ENCODE measurements at regions not wholly inside any gene's neighbourhood (a gene's known extent, or its start where the extent isn't known, plus 50 kb on each side); places are given as distances from the start of the nearest gene placed in this dataset.

GRCh38 chr11:23730307-23730998 is 766.4 kb upstream of the LUZP2 start:
- Histone ChIP-seq H3K27ac (ENCODE audit: low read depth in 2 of 2, low read length in 2 of 2) (no peak overlapping the region), H3K4me1 (ENCODE audit: control insufficient read depth in 2 of 2, insufficient read depth in 2 of 2, low read length in 2 of 2) (no peaks in the 10 kb centered on the region), H3K9ac (ENCODE audit: low read depth in 1 of 2, low read length in 2 of 2) (no peak overlapping the region), H3K9me3 (ENCODE audit: control insufficient read depth in 2 of 2, low read length in 2 of 2) (no peaks in the 10 kb centered on the region), H3K27me3 (ENCODE audit: control insufficient read depth in 2 of 2, insufficient read depth in 2 of 2, low read length in 2 of 2) (no peaks in the 10 kb centered on the region), H3K36me3 (ENCODE audit: control insufficient read depth in 2 of 2, insufficient read depth in 2 of 2, low read length in 2 of 2) (no peaks in the 10 kb centered on the region), H3K4me3 (ENCODE audit: low read length in 2 of 2) (no peak overlapping the region)

- Histone ChIP-seq H3K4me3 (ENCODE audit: low read length in 2 of 2) (no peak overlapping the region), H3K27me3 (ENCODE audit: control insufficient read depth in 2 of 2, insufficient read depth in 2 of 2, low read length in 2 of 2) (no peaks in the 10 kb centered on the region), H3K4me1 (ENCODE audit: control insufficient read depth in 2 of 2, insufficient read depth in 2 of 2, low read length in 2 of 2) (no peaks in the 10 kb centered on the region), H3K9ac (ENCODE audit: low read depth in 1 of 2, low read length in 2 of 2) (no peak overlapping the region), H3K36me3 (ENCODE audit: control insufficient read depth in 2 of 2, insufficient read depth in 2 of 2, low read length in 2 of 2) (no peaks in the 10 kb centered on the region), H3K27ac (ENCODE audit: low read depth in 2 of 2, low read length in 2 of 2) (no peak overlapping the region), H3K9me3 (ENCODE audit: control insufficient read depth in 2 of 2, low read length in 2 of 2) (no peaks in the 10 kb centered on the region)
These were observed 764.8 kb upstream of the LUZP2 start for GRCh38 chr11:23732026-23732425.

GRCh38 chr11:23746896-23747295 is 750.0 kb upstream of the LUZP2 start:
- H3K4me3 ChIP-seq (ENCODE audit: low read length in 2 of 2) = no peak overlapping the region
- H3K27ac ChIP-seq (ENCODE audit: low read depth in 2 of 2, low read length in 2 of 2) = no peak overlapping the region
- no peaks in the 10 kb centered on the region for H3K9me3 ChIP-seq (ENCODE audit: control insufficient read depth in 2 of 2, low read length in 2 of 2)
- H3K27me3 ChIP-seq (ENCODE audit: control insufficient read depth in 2 of 2, insufficient read depth in 2 of 2, low read length in 2 of 2) = no peaks in the 10 kb centered on the region
- no peaks in the 10 kb centered on the region for H3K4me1 ChIP-seq (ENCODE audit: control insufficient read depth in 2 of 2, insufficient read depth in 2 of 2, low read length in 2 of 2)
- H3K36me3 ChIP-seq (ENCODE audit: control insufficient read depth in 2 of 2, insufficient read depth in 2 of 2, low read length in 2 of 2) = no peaks in the 10 kb centered on the region
- H3K9ac ChIP-seq (ENCODE audit: low read depth in 1 of 2, low read length in 2 of 2) = no peak overlapping the region

- no peaks in the 10 kb centered on the region for H3K36me3 ChIP-seq (ENCODE audit: control insufficient read depth in 2 of 2, insufficient read depth in 2 of 2, low read length in 2 of 2)
- no peaks in the 10 kb centered on the region for H3K27me3 ChIP-seq (ENCODE audit: control insufficient read depth in 2 of 2, insufficient read depth in 2 of 2, low read length in 2 of 2)
- H3K27ac ChIP-seq (ENCODE audit: low read depth in 2 of 2, low read length in 2 of 2) = no peak overlapping the region
- no peak overlapping the region for H3K9ac ChIP-seq (ENCODE audit: low read depth in 1 of 2, low read length in 2 of 2)
- H3K4me3 ChIP-seq (ENCODE audit: low read length in 2 of 2) = no peak overlapping the region
- no peaks in the 10 kb centered on the region for H3K9me3 ChIP-seq (ENCODE audit: control insufficient read depth in 2 of 2, low read length in 2 of 2)
- no peaks in the 10 kb centered on the region for H3K4me1 ChIP-seq (ENCODE audit: control insufficient read depth in 2 of 2, insufficient read depth in 2 of 2, low read length in 2 of 2)
These were observed 747.0 kb upstream of the LUZP2 start for GRCh38 chr11:23749762-23750430.

GRCh38 chr11:23751280-23751679 is 745.6 kb upstream of the LUZP2 start:
- Histone ChIP-seq H3K4me1 (ENCODE audit: control insufficient read depth in 2 of 2, insufficient read depth in 2 of 2, low read length in 2 of 2) (no peaks in the 10 kb centered on the region), H3K9me3 (ENCODE audit: control insufficient read depth in 2 of 2, low read length in 2 of 2) (no peaks in the 10 kb centered on the region), H3K9ac (ENCODE audit: low read depth in 1 of 2, low read length in 2 of 2) (no peak overlapping the region), H3K4me3 (ENCODE audit: low read length in 2 of 2) (no peak overlapping the region), H3K27ac (ENCODE audit: low read depth in 2 of 2, low read length in 2 of 2) (no peak overlapping the region), H3K36me3 (ENCODE audit: control insufficient read depth in 2 of 2, insufficient read depth in 2 of 2, low read length in 2 of 2) (no peaks in the 10 kb centered on the region), H3K27me3 (ENCODE audit: control insufficient read depth in 2 of 2, insufficient read depth in 2 of 2, low read length in 2 of 2) (no peaks in the 10 kb centered on the region)

GRCh38 chr11:23755076-23755475 is 741.8 kb upstream of the LUZP2 start:
- Histone ChIP-seq H3K4me1 (ENCODE audit: control insufficient read depth in 2 of 2, insufficient read depth in 2 of 2, low read length in 2 of 2) (no peaks in the 10 kb centered on the region), H3K36me3 (ENCODE audit: control insufficient read depth in 2 of 2, insufficient read depth in 2 of 2, low read length in 2 of 2) (no peaks in the 10 kb centered on the region), H3K9ac (ENCODE audit: low read depth in 1 of 2, low read length in 2 of 2) (no peak overlapping the region), H3K27ac (ENCODE audit: low read depth in 2 of 2, low read length in 2 of 2) (no peak overlapping the region), H3K9me3 (ENCODE audit: control insufficient read depth in 2 of 2, low read length in 2 of 2) (peaks cover 0 to 3% of the 10 kb centered on the region in 2 donors), H3K27me3 (ENCODE audit: control insufficient read depth in 2 of 2, insufficient read depth in 2 of 2, low read length in 2 of 2) (no peaks in the 10 kb centered on the region), H3K4me3 (ENCODE audit: low read length in 2 of 2) (no peak overlapping the region)

- Histone ChIP-seq H3K36me3 (ENCODE audit: control insufficient read depth in 2 of 2, insufficient read depth in 2 of 2, low read length in 2 of 2) (no peaks in the 10 kb centered on the region), H3K27me3 (ENCODE audit: control insufficient read depth in 2 of 2, insufficient read depth in 2 of 2, low read length in 2 of 2) (no peaks in the 10 kb centered on the region)
These were observed 741.1 kb upstream of the LUZP2 start for GRCh38 chr11:23755769-23756168.

GRCh38 chr11:23759489-23759888 is 737.4 kb upstream of the LUZP2 start:
- Histone ChIP-seq H3K9me3 (ENCODE audit: control insufficient read depth in 2 of 2, low read length in 2 of 2) (peaks cover 0 to 3% of the 10 kb centered on the region in 2 donors), H3K36me3 (ENCODE audit: control insufficient read depth in 2 of 2, insufficient read depth in 2 of 2, low read length in 2 of 2) (no peaks in the 10 kb centered on the region), H3K27ac (ENCODE audit: low read depth in 2 of 2, low read length in 2 of 2) (no peak overlapping the region), H3K9ac (ENCODE audit: low read depth in 1 of 2, low read length in 2 of 2) (no peak overlapping the region), H3K27me3 (ENCODE audit: control insufficient read depth in 2 of 2, insufficient read depth in 2 of 2, low read length in 2 of 2) (no peaks in the 10 kb centered on the region), H3K4me1 (ENCODE audit: control insufficient read depth in 2 of 2, insufficient read depth in 2 of 2, low read length in 2 of 2) (no peaks in the 10 kb centered on the region), H3K4me3 (ENCODE audit: low read length in 2 of 2) (no peak overlapping the region)

More at GRCh38 chr11:23755769-23756168, 741.1 kb upstream of the LUZP2 start:
- Histone ChIP-seq H3K27ac (ENCODE audit: low read depth in 2 of 2, low read length in 2 of 2) (no peak overlapping the region), H3K4me1 (ENCODE audit: control insufficient read depth in 2 of 2, insufficient read depth in 2 of 2, low read length in 2 of 2) (no peaks in the 10 kb centered on the region), H3K4me3 (ENCODE audit: low read length in 2 of 2) (no peak overlapping the region), H3K9ac (ENCODE audit: low read depth in 1 of 2, low read length in 2 of 2) (no peak overlapping the region), H3K9me3 (ENCODE audit: control insufficient read depth in 2 of 2, low read length in 2 of 2) (peaks cover 0 to 3% of the 10 kb centered on the region in 2 donors)

GRCh38 chr11:23764286-23764685 is 732.6 kb upstream of the LUZP2 start:
- no peak overlapping the region for H3K9ac ChIP-seq (ENCODE audit: low read depth in 1 of 2, low read length in 2 of 2)
- no peak overlapping the region for H3K4me3 ChIP-seq (ENCODE audit: low read length in 2 of 2)
- no peaks in the 10 kb centered on the region for H3K27me3 ChIP-seq (ENCODE audit: control insufficient read depth in 2 of 2, insufficient read depth in 2 of 2, low read length in 2 of 2)
- H3K27ac ChIP-seq (ENCODE audit: low read depth in 2 of 2, low read length in 2 of 2) = no peak overlapping the region
- no peaks in the 10 kb centered on the region for H3K4me1 ChIP-seq (ENCODE audit: control insufficient read depth in 2 of 2, insufficient read depth in 2 of 2, low read length in 2 of 2)
- H3K36me3 ChIP-seq (ENCODE audit: control insufficient read depth in 2 of 2, insufficient read depth in 2 of 2, low read length in 2 of 2) = no peaks in the 10 kb centered on the region
- no peaks in the 10 kb centered on the region for H3K9me3 ChIP-seq (ENCODE audit: control insufficient read depth in 2 of 2, low read length in 2 of 2)

- H3K4me1 ChIP-seq (ENCODE audit: control insufficient read depth in 2 of 2, insufficient read depth in 2 of 2, low read length in 2 of 2) = no peaks in the 10 kb centered on the region
- H3K27ac ChIP-seq (ENCODE audit: low read depth in 2 of 2, low read length in 2 of 2) = no peak overlapping the region
- no peak overlapping the region for H3K4me3 ChIP-seq (ENCODE audit: low read length in 2 of 2)
- no peaks in the 10 kb centered on the region for H3K9me3 ChIP-seq (ENCODE audit: control insufficient read depth in 2 of 2, low read length in 2 of 2)
- no peak overlapping the region for H3K9ac ChIP-seq (ENCODE audit: low read depth in 1 of 2, low read length in 2 of 2)
- H3K27me3 ChIP-seq (ENCODE audit: control insufficient read depth in 2 of 2, insufficient read depth in 2 of 2, low read length in 2 of 2) = no peaks in the 10 kb centered on the region
- no peaks in the 10 kb centered on the region for H3K36me3 ChIP-seq (ENCODE audit: control insufficient read depth in 2 of 2, insufficient read depth in 2 of 2, low read length in 2 of 2)
These were observed 731.1 kb upstream of the LUZP2 start for GRCh38 chr11:23765682-23766252.

Measured in mucosa of rectum (tissue), 2 donors.